H1 (cell line): ENCODE measurements at regions not wholly inside any gene's neighbourhood (a gene's known extent, or its start where the extent isn't known, plus 50 kb on each side); places are given as distances from the start of the nearest gene placed in this dataset.

Source experiments
- CTCF ChIA-PET: fragments of 300-600 bp; sonication (Branson Sonifier 250); formaldehyde crosslinking; loops from one replicate; lab custom pipeline; 2021; ENCODE audit not compliant: partially characterized antibody; lab: Charles Lee
- POLR2A ChIA-PET: fragments of 300-600 bp; sonication (Branson Sonifier 250); formaldehyde crosslinking; loops from one replicate; lab custom pipeline; 2021; ENCODE audit warnings: inconsistent platforms; ENCODE audit not compliant: partially characterized antibody; lab: Charles Lee
- DNase-seq, 2 experiments: peaks; one replicate each; pipeline versions ENCODE4 v3.0.0 to v3.0.0-alpha.2; 2010 to 2022; ENCODE audit warnings: low spot score in 2 of 2, low read depth in 1 of 2, mixed read lengths in 1 of 2
- FAIRE-seq: peaks from 2 replicates; lab custom pipeline; 2011; peaks lifted over from hg19 to GRCh38; lab: Jason Lieb, UNC
- H2AFZ ChIP-seq: 2 replicates; pipeline ENCODE4 v1.8.1; 2012; ENCODE audit warnings: low read length, inconsistent platforms
- H2AK5ac ChIP-seq: 2 replicates; pipeline ENCODE4 v1.6.1; 2013; ENCODE audit warnings: low read depth, low read length
- H2BK120ac ChIP-seq: replicated peaks from 2 replicates; pipeline ENCODE3; 2013; ENCODE audit warnings: low read depth, low read length, inconsistent platforms
- H2BK12ac ChIP-seq: 2 replicates; pipeline ENCODE4 v1.6.1; 2013; ENCODE audit warnings: low read depth, low read length
- H2BK15ac ChIP-seq: 2 replicates; pipeline ENCODE4 v1.6.1; 2013; ENCODE audit warnings: low read length
- H2BK20ac ChIP-seq: 2 replicates; pipeline ENCODE4 v1.6.1; 2013; ENCODE audit warnings: low read length
- H2BK5ac ChIP-seq: 2 replicates; pipeline ENCODE4 v1.6.1; 2013; ENCODE audit warnings: low read depth, low read length
- H3K14ac ChIP-seq: 2 replicates; pipeline ENCODE4 v1.6.1; 2013; ENCODE audit warnings: inconsistent platforms; ENCODE audit not compliant: insufficient read length
- H3K18ac ChIP-seq: 2 replicates; pipeline ENCODE4 v1.6.1; 2013; ENCODE audit warnings: low read length; ENCODE audit errors: extremely low read depth
- H3K23ac ChIP-seq: 2 replicates; pipeline ENCODE4 v1.6.1; 2013; ENCODE audit warnings: inconsistent platforms; ENCODE audit not compliant: insufficient read length
- H3K23me2 ChIP-seq: 2 replicates; pipeline ENCODE4 v1.6.1; 2013; ENCODE audit warnings: low read depth, low read length
- H3K27ac ChIP-seq: 2 replicates; pipeline ENCODE4 v1.6.1; 2011; ENCODE audit warnings: low read depth, low read length, inconsistent platforms
- H3K27me3 ChIP-seq, 4 experiments: replicated peaks in 1 of 4; 1 replicate in 1 of 4; 2 replicates in 3 of 4; pipeline versions ENCODE4 v1.6.1 to v1.8.1; 2011 to 2013; ENCODE audit warnings: low read length in 3 of 4, mild to moderate bottlenecking in 3 of 4, inconsistent platforms in 2 of 4, mixed read lengths in 2 of 4, moderate library complexity in 1 of 4; ENCODE audit not compliant: control insufficient read depth in 3 of 4, insufficient read depth in 3 of 4; ENCODE audit errors: extremely low read depth in 1 of 4
- H3K36me3 ChIP-seq, 4 experiments: 2 replicates each; pipeline versions ENCODE4 v1.6.1 to v1.8.1; 2011 to 2013; ENCODE audit warnings: mild to moderate bottlenecking in 4 of 4, low read length in 3 of 4, moderate library complexity in 2 of 4, control low read depth in 1 of 4, inconsistent platforms in 1 of 4; ENCODE audit not compliant: insufficient read depth in 4 of 4, control insufficient read depth in 2 of 4
- H3K4ac ChIP-seq: replicated peaks from 2 replicates; pipeline ENCODE3; 2013; ENCODE audit warnings: low read length, low read depth, mixed read lengths, inconsistent platforms; ENCODE audit not compliant: insufficient read length
- H3K4me1 ChIP-seq, 4 experiments: replicated peaks in 1 of 4; 1 replicate in 1 of 4; 2 replicates in 3 of 4; pipeline versions ENCODE4 v1.6.1 to v1.8.1; 2011 to 2013; ENCODE audit warnings: low read length in 3 of 4, inconsistent platforms in 2 of 4, mixed read lengths in 1 of 4; ENCODE audit not compliant: insufficient read depth in 4 of 4, control insufficient read depth in 3 of 4
- H3K4me2 ChIP-seq, 2 experiments: 2 replicates each; pipeline versions ENCODE4 v1.6.1 to v1.8.1; 2011 to 2013; ENCODE audit warnings: low read depth in 2 of 2, low read length in 2 of 2, control low read depth in 1 of 2, inconsistent platforms in 1 of 2, mild to moderate bottlenecking in 1 of 2; ENCODE audit not compliant: insufficient read depth in 1 of 2
- H3K4me3 ChIP-seq, 4 experiments: fragments of 200-600, 300-600 bp in 1 of 4; sonication (generic), shearing (Covaris generic), sonication (Bioruptor Twin) in 1 of 4; 2 replicates each; pipeline versions ENCODE4 v1.5.1 to v1.8.1; 2011 to 2016; ENCODE audit warnings: low read length in 4 of 4, low read depth in 3 of 4, control low read depth in 2 of 4, inconsistent platforms in 2 of 4, mild to moderate bottlenecking in 2 of 4, mixed read lengths in 1 of 4, moderate library complexity in 1 of 4; ENCODE audit not compliant: insufficient read depth in 2 of 4; ENCODE audit errors: extremely low read depth in 1 of 4
- H3K56ac ChIP-seq: replicated peaks from 2 replicates; pipeline ENCODE3; 2013; ENCODE audit warnings: low read depth, mild to moderate bottlenecking, mixed read lengths, low read length, inconsistent platforms; ENCODE audit not compliant: insufficient read length
- H3K79me1 ChIP-seq: 2 replicates; pipeline ENCODE4 v1.6.1; 2013; ENCODE audit warnings: low read depth, low read length, control low read depth
- H3K79me2 ChIP-seq, 2 experiments: 2 replicates each; pipeline versions ENCODE4 v1.6.1 to v1.8.1; 2012 to 2013; ENCODE audit warnings: low read length in 2 of 2, mild to moderate bottlenecking in 2 of 2, inconsistent platforms in 1 of 2; ENCODE audit not compliant: insufficient read depth in 2 of 2, control insufficient read depth in 1 of 2
- H3K9ac ChIP-seq, 4 experiments: replicated peaks in 1 of 4; 1 replicate in 1 of 4; 2 replicates in 3 of 4; pipeline versions ENCODE4 v1.6.1 to v1.8.1; 2011 to 2013; ENCODE audit warnings: low read depth in 3 of 4, low read length in 3 of 4, control low read depth in 2 of 4, mild to moderate bottlenecking in 2 of 4, moderate library complexity in 2 of 4, inconsistent platforms in 1 of 4; ENCODE audit errors: extremely low read depth in 1 of 4
- H3K9me3 ChIP-seq, 2 experiments: 2 replicates each; pipeline versions ENCODE4 v1.6.1 to v1.8.1; 2012 to 2013; ENCODE audit warnings: mild to moderate bottlenecking in 2 of 2, moderate library complexity in 2 of 2, control low read depth in 1 of 2, inconsistent platforms in 1 of 2, low read depth in 1 of 2, low read length in 1 of 2, mixed read lengths in 1 of 2; ENCODE audit not compliant: insufficient read depth in 2 of 2
- H4K20me1 ChIP-seq, 2 experiments: replicated peaks in 1 of 2; 2 replicates each; pipeline versions ENCODE3 to v1.8.1; 2011 to 2013; ENCODE audit warnings: inconsistent platforms in 2 of 2, low read length in 2 of 2, mild to moderate bottlenecking in 1 of 2; ENCODE audit not compliant: insufficient read depth in 2 of 2, control insufficient read depth in 1 of 2
- H4K5ac ChIP-seq: 2 replicates; pipeline ENCODE4 v1.6.1; 2013; ENCODE audit warnings: low read length, low read depth, mixed read lengths, inconsistent platforms; ENCODE audit not compliant: insufficient read length
- H4K8ac ChIP-seq: 2 replicates; pipeline ENCODE4 v1.8.0; 2013; ENCODE audit warnings: mild to moderate bottlenecking, moderate library complexity, low read length, inconsistent platforms; ENCODE audit not compliant: insufficient read depth; ENCODE audit errors: extremely low read depth
- H4K91ac ChIP-seq: replicated peaks from 2 replicates; pipeline ENCODE3; 2013; ENCODE audit warnings: low read length, mixed read lengths, inconsistent platforms; ENCODE audit not compliant: insufficient read length
- BACH1 ChIP-seq: IDR thresholded peaks from 2 replicates; pipeline ENCODE4 v1.6.1; 2012; ENCODE audit warnings: low read length, improper control_type of control experiment
- CTBP2 ChIP-seq: IDR thresholded peaks from 2 replicates; pipeline ENCODE4 v1.7.0; 2011; ENCODE audit warnings: borderline replicate concordance, mild to moderate bottlenecking, moderate library complexity, mixed read lengths, low read length; ENCODE audit not compliant: insufficient read depth, insufficient read length
- JUN ChIP-seq: IDR thresholded peaks from 2 replicates; pipeline ENCODE4 v1.6.1; 2011; ENCODE audit warnings: low read depth, mild to moderate bottlenecking, improper control_type of control experiment, low read length
- MAFK ChIP-seq: IDR thresholded peaks from 2 replicates; pipeline ENCODE4 v1.6.1; 2012; ENCODE audit warnings: low read depth, mild to moderate bottlenecking, improper control_type of control experiment, low read length
- NRF1 ChIP-seq: IDR thresholded peaks from 2 replicates; pipeline ENCODE4 v1.6.1; 2011; ENCODE audit warnings: mild to moderate bottlenecking, low read depth, low read length, improper control_type of control experiment
- RAD21 ChIP-seq, 2 experiments: IDR thresholded peaks in 1 of 2; conservative IDR thresholded peaks in 1 of 2; 2 replicates each; pipeline ENCODE4 v1.6.1; 2011; ENCODE audit warnings: low read depth in 2 of 2, low read length in 2 of 2, improper control_type of control experiment in 1 of 2, inconsistent platforms in 1 of 2, mild to moderate bottlenecking in 1 of 2, moderate library complexity in 1 of 2
- RNF2 ChIP-seq: fragments of 200-900, 300-1000 bp; sonication (generic); IDR thresholded peaks from 2 replicates; pipeline ENCODE4 v1.7.1; 2016; ENCODE audit warnings: borderline replicate concordance, low read depth, mild to moderate bottlenecking, antibody characterized with exemption, low read length; ENCODE audit not compliant: poor library complexity, severe bottlenecking; ENCODE audit errors: missing control alignments
- SAP30 ChIP-seq: fragments of 300-600 bp; sonication (generic); IDR thresholded peaks from 2 replicates; pipeline ENCODE4 v1.7.1; 2012; ENCODE audit warnings: low read length, moderate library complexity, mild to moderate bottlenecking, inconsistent platforms; ENCODE audit not compliant: insufficient read depth, insufficient replicate concordance
- SP2 ChIP-seq: IDR thresholded peaks from 2 replicates; pipeline ENCODE4 v1.6.1; 2012; ENCODE audit warnings: mild to moderate bottlenecking, low read length, inconsistent platforms
- TCF12 ChIP-seq: IDR thresholded peaks from 2 replicates; pipeline ENCODE4 v1.6.1; 2011; ENCODE audit warnings: low read depth, mild to moderate bottlenecking, low read length
- WGBS, 2 experiments: shearing (Covaris generic) in 1 of 2; methylation state at CpG; one replicate each; pipeline versions ENCODE4 v1.1.6 to v1.1.7; 2013 to 2015; ENCODE audit warnings: low lambda C conversion rate in 2 of 2, mixed read lengths in 2 of 2, inconsistent platforms in 1 of 2, low coverage in 1 of 2, missing lambda C conversion rate in 1 of 2; ENCODE audit not compliant: insufficient replicate concordance in 2 of 2, insufficient coverage in 1 of 2, insufficient read length in 1 of 2; ENCODE audit errors: extremely low coverage in 1 of 2, missing lambda C conversion rate in 1 of 2; 5-methylcytosine and 5-hydroxymethylcytosine counted together

DNA sequence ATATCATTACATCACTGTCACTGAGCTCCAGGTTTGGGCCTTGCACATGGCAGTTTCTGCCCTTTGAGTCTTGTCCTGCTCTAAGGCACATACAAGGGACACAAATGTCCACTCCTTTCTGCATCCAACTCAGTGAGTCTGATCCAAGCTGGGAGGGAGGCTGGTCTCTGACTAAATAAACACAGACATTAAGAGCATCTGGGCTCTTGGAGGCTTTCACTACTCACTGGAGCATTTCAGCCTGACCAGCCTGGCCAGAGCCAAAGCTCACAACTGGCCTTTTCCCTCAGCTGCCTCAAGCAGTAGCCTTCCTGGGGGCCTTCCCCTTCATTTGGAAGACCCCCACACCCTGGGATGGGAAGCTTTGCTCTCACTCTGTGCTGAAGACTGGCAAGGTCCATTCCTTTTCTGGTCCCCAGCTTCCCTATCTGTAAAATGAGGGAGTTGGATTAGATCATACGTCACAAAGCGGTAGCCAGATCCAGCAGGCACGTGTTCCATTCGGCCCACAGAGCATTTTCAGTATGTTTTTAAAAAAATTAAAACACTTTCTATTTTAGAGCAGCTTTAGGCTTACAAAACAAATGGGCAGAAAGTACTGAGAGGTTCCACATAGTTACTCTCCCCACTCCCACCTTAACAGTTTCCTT lies 58.6 kb upstream of the XPA start:
- peaks cover 0 to 3% (median 0%) of the 10 kb centered on the region in 4 experiments; a peak in 2 of 7 replicates for H3K27me3 ChIP-seq
- CTCF ChIA-PET, result no interaction called here

More for the DNA sequence above, 58.6 kb upstream of the XPA start:
- POLR2A ChIA-PET, result no interaction called here
- no peaks in the 10 kb centered on the region for H3K4me1 ChIP-seq
- no peak overlapping the region for H3K27ac ChIP-seq
- H3K23ac ChIP-seq, result no peak overlapping the region
- H3K4me2 ChIP-seq, result no peak overlapping the region
- H3K9ac ChIP-seq, result no peak overlapping the region
- H3K4ac ChIP-seq, result no peak overlapping the region
- no peaks in the 10 kb centered on the region for H4K20me1 ChIP-seq
- no peak overlapping the region for H4K5ac ChIP-seq
- H3K79me1 ChIP-seq, result no peaks in the 10 kb centered on the region
- H4K8ac ChIP-seq, result no peak overlapping the region
- no peak overlapping the region for H3K14ac ChIP-seq
- no peak overlapping the region for H2BK5ac ChIP-seq
- no peak for TF ChIP-seq RNF2
- no peak for TF ChIP-seq SAP30
- no peak for TF ChIP-seq BACH1
- TF ChIP-seq NRF1, result no peak
- no peak for TF ChIP-seq JUN
- TF ChIP-seq RAD21 (IDR thresholded peaks at IDR 0.05 in 1 of 2, conservative IDR thresholded peaks at IDR 0.05 in 1 of 2; ENCODE audit: low read depth in 2 of 2, low read length in 2 of 2), result no peak
- TF ChIP-seq TCF12, result no peak
- TF ChIP-seq MAFK, result no peak
- no peak for TF ChIP-seq SP2
- no peak for TF ChIP-seq CTBP2
- peaks cover 0 to 12% of the 10 kb centered on the region in 2 experiments; a peak in 1 of 4 replicates for H3K9me3 ChIP-seq
- H2BK12ac ChIP-seq, result no peak overlapping the region
- no peak overlapping the region for H2BK15ac ChIP-seq
- H3K36me3 ChIP-seq, result no peaks in the 10 kb centered on the region
- no peak overlapping the region for H2BK20ac ChIP-seq
- 87% methylated on average over 4 of the region's 4 CpGs; no CpG with 5 or more reads in 1 of the 2 experiments for WGBS, 2 experiments
- H3K56ac ChIP-seq, result no peak overlapping the region
- no peak overlapping the region for H3K18ac ChIP-seq
- H3K4me3 ChIP-seq, result no peak overlapping the region
- no peaks in the 10 kb centered on the region for H3K23me2 ChIP-seq
- no peaks in the 10 kb centered on the region for H3K79me2 ChIP-seq
- no peak for FAIRE-seq
- no peak for DNase-seq
- no peak overlapping the region for H2AK5ac ChIP-seq
- H2AFZ ChIP-seq, result no peak overlapping the region
- H2BK120ac ChIP-seq, result no peak overlapping the region
- H4K91ac ChIP-seq, result no peak overlapping the region
